CD14-positive monocyte (primary cell): ENCODE measurements at regions not wholly inside any gene's neighbourhood (a gene's known extent, or its start where the extent isn't known, plus 50 kb on each side); places are given as distances from the start of the nearest gene placed in this dataset.

Experiments used
- DNase-seq, 3 donors: peaks; one replicate each; pipeline ENCODE4 v3.0.0-alpha.2; 2011 to 2022
- H2AFZ ChIP-seq: 2 replicates; pipeline ENCODE4 v1.6.0; 2012; ENCODE audit warnings: mild to moderate bottlenecking, low read depth, low read length, inconsistent platforms; ENCODE audit not compliant: insufficient read depth, poor library complexity, severe bottlenecking
- H3K27ac ChIP-seq, 2 donors: 1 replicate in 1 of 2; 2 replicates in 1 of 2; pipeline ENCODE4 v1.5.1; 2012 to 2013; ENCODE audit warnings: low read length in 2 of 2, control low read depth in 1 of 2, inconsistent platforms in 1 of 2, low read depth in 1 of 2, mild to moderate bottlenecking in 1 of 2
- H3K27me3 ChIP-seq, 2 donors: one replicate each; pipeline versions ENCODE4 v1.6.0 to v1.6.1; 2011 to 2013; ENCODE audit warnings: low read length in 2 of 2; ENCODE audit not compliant: control insufficient read depth in 2 of 2, insufficient read depth in 2 of 2
- H3K36me3 ChIP-seq, 2 donors: replicated peaks in 1 of 2; 1 replicate in 1 of 2; 2 replicates in 1 of 2; pipeline versions ENCODE4 v1.5.1 to v1.6.1; 2012 to 2013; ENCODE audit warnings: low read length in 2 of 2, control low read depth in 1 of 2, inconsistent platforms in 1 of 2, mild to moderate bottlenecking in 1 of 2; ENCODE audit not compliant: insufficient read depth in 2 of 2, control insufficient read depth in 1 of 2
- H3K4me1 ChIP-seq, 2 donors: 1 replicate in 1 of 2; 2 replicates in 1 of 2; pipeline versions ENCODE4 v1.5.1 to v1.6.1; 2012 to 2013; ENCODE audit warnings: low read length in 2 of 2, control low read depth in 1 of 2, inconsistent platforms in 1 of 2, mild to moderate bottlenecking in 1 of 2, moderate library complexity in 1 of 2; ENCODE audit not compliant: insufficient read depth in 2 of 2, control insufficient read depth in 1 of 2
- H3K4me2 ChIP-seq: replicated peaks from 2 replicates; pipeline ENCODE3; 2012; ENCODE audit warnings: low read length, moderate library complexity, mild to moderate bottlenecking; ENCODE audit not compliant: poor library complexity, severe bottlenecking; ENCODE audit errors: extremely low read depth
- H3K4me3 ChIP-seq, 3 experiments: fragments of 200-600 bp in 1 of 3; sonication (generic) in 1 of 3; replicated peaks in 1 of 3; 1 replicate in 2 of 3; 2 replicates in 1 of 3; pipeline ENCODE4 v1.5.1; 2011 to 2013; ENCODE audit warnings: low read length in 3 of 3, mild to moderate bottlenecking in 3 of 3, control low read depth in 2 of 3, low read depth in 2 of 3, inconsistent platforms in 1 of 3, moderate library complexity in 1 of 3
- H3K79me2 ChIP-seq: 2 replicates; pipeline ENCODE4 v1.6.0; 2012; ENCODE audit warnings: mild to moderate bottlenecking, control low read depth, inconsistent platforms, low read length, moderate library complexity; ENCODE audit not compliant: insufficient read depth
- H3K9ac ChIP-seq: 2 replicates; pipeline ENCODE4 v1.6.0; 2017; ENCODE audit warnings: low read length, mild to moderate bottlenecking; ENCODE audit not compliant: insufficient read depth, poor library complexity, severe bottlenecking
- H3K9me3 ChIP-seq, 2 donors: replicated peaks in 1 of 2; 1 replicate in 1 of 2; 2 replicates in 1 of 2; pipeline versions ENCODE4 v1.5.1 to v1.6.1; 2012 to 2013; ENCODE audit warnings: low read length in 2 of 2, control low read depth in 1 of 2; ENCODE audit not compliant: control insufficient read depth in 1 of 2, insufficient read depth in 1 of 2
- H4K20me1 ChIP-seq: 2 replicates; pipeline ENCODE4 v1.6.0; 2012; ENCODE audit warnings: mild to moderate bottlenecking, low read length, control low read depth, moderate library complexity; ENCODE audit not compliant: insufficient read depth
- H3K27ac Mint-ChIP-seq, 7 donors: one replicate each; pipeline ENCODE4 v1.8.0; 2020; ENCODE audit warnings: mild to moderate bottlenecking in 7 of 7, mixed read lengths in 7 of 7, moderate library complexity in 6 of 7, inconsistent platforms in 2 of 7
- H3K27me3 Mint-ChIP-seq, 3 donors: one replicate each; pipeline ENCODE4 v1.8.0; 2021 to 2022; ENCODE audit warnings: low read depth in 3 of 3, mild to moderate bottlenecking in 3 of 3, mixed read lengths in 3 of 3, moderate library complexity in 3 of 3, inconsistent platforms in 1 of 3
- H3K36me3 Mint-ChIP-seq, 2 donors: one replicate each; pipeline ENCODE4 v1.8.0; 2020; ENCODE audit warnings: mixed read lengths in 2 of 2, inconsistent platforms in 1 of 2, mild to moderate bottlenecking in 1 of 2
- H3K4me1 Mint-ChIP-seq: one replicate; pipeline ENCODE4 v1.8.0; 2020; ENCODE audit warnings: mild to moderate bottlenecking, mixed read lengths
- H3K4me3 Mint-ChIP-seq, 2 donors: one replicate each; pipeline ENCODE4 v1.8.0; 2020; ENCODE audit warnings: mild to moderate bottlenecking in 2 of 2, mixed read lengths in 2 of 2, moderate library complexity in 1 of 2
- H3K9me3 Mint-ChIP-seq, 7 donors: one replicate each; pipeline ENCODE4 v1.8.0; 2020 to 2022; ENCODE audit warnings: mixed read lengths in 7 of 7, mild to moderate bottlenecking in 6 of 7, moderate library complexity in 6 of 7, inconsistent platforms in 2 of 7
- CTCF ChIP-seq: fragments of 200-600 bp; IDR thresholded peaks from one replicate; pipeline ENCODE4 v1.8.0; 2022; ENCODE audit warnings: antibody characterized with exemption, mild to moderate bottlenecking
- WGBS: methylation state at CpG from one replicate; pipeline ENCODE4 v1.1.5; 2013; ENCODE audit warnings: missing lambda C conversion rate; ENCODE audit not compliant: insufficient coverage; 5-methylcytosine and 5-hydroxymethylcytosine counted together
- intact Hi-C, 2 donors: fragments of 100-400 bp; cut with micrococcal nuclease; formaldehyde crosslinking; loops; one replicate each; pipeline versions ENCODE4 v1.15.0 to v1.15.1; 2023

GRCh38 chr5:106637275-106637674, 1033.5 kb downstream of the EFNA5 start:
- no peak overlapping the region for H3K9ac ChIP-seq
- Mint-ChIP-seq H3K36me3 (no peaks in the 10 kb centered on the region), H3K4me1 (no peaks in the 10 kb centered on the region), H3K27ac (no peak overlapping the region), H3K9me3 (peaks cover 0 to 4% (median 1%) of the 10 kb centered on the region in 7 donors), H3K4me3 (no peak overlapping the region), H3K27me3 (no peaks in the 10 kb centered on the region)
- H3K9me3 ChIP-seq: no peaks in the 10 kb centered on the region
- no CpG with 5 or more reads among the region's 2 CpGs for WGBS
- H3K4me1 ChIP-seq: no peaks in the 10 kb centered on the region
- no peaks in the 10 kb centered on the region for H3K36me3 ChIP-seq
- intact Hi-C loops: no loop called here
- H3K27me3 ChIP-seq: no peaks in the 10 kb centered on the region
- no peak overlapping the region for H3K4me3 ChIP-seq
- no peaks in the 10 kb centered on the region for H3K79me2 ChIP-seq
- no peak for DNase-seq
- H3K4me2 ChIP-seq: no peak overlapping the region
- no peak overlapping the region for H2AFZ ChIP-seq
- H4K20me1 ChIP-seq: no peaks in the 10 kb centered on the region
- TF ChIP-seq CTCF: no peak
- no peak overlapping the region for H3K27ac ChIP-seq

- Histone ChIP-seq H3K9me3 (no peaks in the 10 kb centered on the region), H3K4me1 (no peaks in the 10 kb centered on the region), H3K9ac (no peak overlapping the region), H2AFZ (no peak overlapping the region), H3K4me2 (no peak overlapping the region), H3K4me3 (no peak overlapping the region), H3K27ac (no peak overlapping the region), H3K36me3 (no peaks in the 10 kb centered on the region), H3K79me2 (no peaks in the 10 kb centered on the region), H4K20me1 (no peaks in the 10 kb centered on the region), H3K27me3 (no peaks in the 10 kb centered on the region)
- no peak for TF ChIP-seq CTCF
- intact Hi-C loops: no loop called here
- no peak for DNase-seq
- H3K9me3 Mint-ChIP-seq: peaks cover 0 to 6% (median 2%) of the 10 kb centered on the region in 7 donors
- H3K36me3 Mint-ChIP-seq: no peaks in the 10 kb centered on the region
- no CpG with 5 or more reads among the region's 2 CpGs for WGBS
- no peaks in the 10 kb centered on the region for H3K4me1 Mint-ChIP-seq
- no peaks in the 10 kb centered on the region for H3K27me3 Mint-ChIP-seq
- H3K27ac Mint-ChIP-seq: no peak overlapping the region
- no peak overlapping the region for H3K4me3 Mint-ChIP-seq
These were observed 1036.4 kb downstream of the EFNA5 start for GRCh38 chr5:106634375-106634774.
